ENCODE measurements at regions not wholly inside any gene's neighbourhood (a gene's known extent, or its start where the extent isn't known, plus 50 kb on each side); places are given as distances from the start of the nearest gene placed in this dataset.
"Not testable (repeated sequence)": the region's sequence is repeated elsewhere in the genome, so short reads cannot be mapped to it uniquely, and the experiment has no call there.

GRCh38 chr2:65937379-65938160 is 497.4 kb upstream of the MEIS1 start:
- DNase-seq, result no peak

- no peak for DNase-seq
These were observed 499.8 kb upstream of the MEIS1 start for GRCh38 chr2:65934992-65935629.

GRCh38 chr2:65932571-65932970 is 500.2 kb upstream of the SPRED2 start:
- DNase-seq, result no peak

- no peak for DNase-seq
These were observed 498.7 kb upstream of the SPRED2 start for GRCh38 chr2:65931056-65931455.

- no peak for DNase-seq
These were observed 497.9 kb upstream of the SPRED2 start for GRCh38 chr2:65930259-65930658.

GRCh38 chr2:65929664-65930063 is 497.3 kb upstream of the SPRED2 start:
- not testable (repeated sequence) for DNase-seq

- DNase-seq, result no peak
These were observed 490.4 kb upstream of the SPRED2 start for GRCh38 chr2:65922794-65923193.

- DNase-seq, result no peak
These were observed 489.6 kb upstream of the SPRED2 start for GRCh38 chr2:65922030-65922429.

- DNase-seq, result no peak
These were observed 488.7 kb upstream of the SPRED2 start for GRCh38 chr2:65921116-65921515.

- DNase-seq, result no peak
These were observed 488.3 kb upstream of the SPRED2 start for GRCh38 chr2:65920659-65921058.

- peak; percentile 99 for DNase-seq
These were observed 487.3 kb upstream of the SPRED2 start for GRCh38 chr2:65919550-65920188.

- no peak for DNase-seq
These were observed 486.4 kb upstream of the SPRED2 start for GRCh38 chr2:65918760-65919187.

GRCh38 chr2:65917986-65918385 is 485.6 kb upstream of the SPRED2 start:
- no peak for DNase-seq

- DNase-seq, result no peak
These were observed 484.4 kb upstream of the SPRED2 start for GRCh38 chr2:65916785-65917295.

- no peak for DNase-seq
These were observed 483.8 kb upstream of the SPRED2 start for GRCh38 chr2:65916177-65916576.

- no peak for DNase-seq
These were observed 482.9 kb upstream of the SPRED2 start for GRCh38 chr2:65915273-65915672.

GRCh38 chr2:65914244-65914786 is 481.9 kb upstream of the SPRED2 start:
- DNase-seq, result no peak

- no peak for DNase-seq
These were observed 481.4 kb upstream of the SPRED2 start for GRCh38 chr2:65913813-65914212.

GRCh38 chr2:65901756-65902155 is 469.4 kb upstream of the SPRED2 start:
- no peak for DNase-seq

GRCh38 chr2:65896446-65896845 is 464.0 kb upstream of the SPRED2 start:
- no peak for DNase-seq

GRCh38 chr2:65890131-65890530 is 457.7 kb upstream of the SPRED2 start:
- DNase-seq, result not testable (repeated sequence)

- DNase-seq, result no peak
These were observed 452.9 kb upstream of the SPRED2 start for GRCh38 chr2:65885266-65885665.

- DNase-seq, result no peak
These were observed 449.2 kb upstream of the SPRED2 start for GRCh38 chr2:65881592-65881991.

GRCh38 chr2:65880436-65880835 is 448.0 kb upstream of the SPRED2 start:
- DNase-seq, result no peak
